CD4-positive, alpha-beta T cell (primary cell): ENCODE measurements at regions not wholly inside any gene's neighbourhood (a gene's known extent, or its start where the extent isn't known, plus 50 kb on each side); places are given as distances from the start of the nearest gene placed in this dataset.

Experiments
- ATAC-seq: fragments of 200-7000 bp; cut with Tn5 transposase; one replicate; pipeline ENCODE4 v1.10.0; 2022; ENCODE audit warnings: mild to moderate bottlenecking; ENCODE audit not compliant: poor library complexity
- CTCF ChIA-PET: fragments of 350-600 bp; sonication (Branson Sonifier 250); formaldehyde crosslinking; loops from one replicate; lab custom pipeline; 2021; ENCODE audit warnings: antibody characterized with exemption, inconsistent platforms; lab: Charles Lee
- POLR2A ChIA-PET: fragments of 350-600 bp; sonication (Branson Sonifier 250); formaldehyde crosslinking; loops from one replicate; lab custom pipeline; 2021; ENCODE audit warnings: antibody characterized with exemption, inconsistent platforms; lab: Charles Lee
- DNase-seq, 14 experiments: peaks; one replicate each; pipeline ENCODE4 v3.0.0-alpha.2; 2013 to 2020; ENCODE audit warnings: mixed read lengths in 2 of 14
- H3K27ac ChIP-seq, 2 donors: one replicate each; pipeline versions ENCODE4 v1.5.1 to v1.7.0; 2013; ENCODE audit warnings: low read length in 2 of 2, low read depth in 1 of 2, mild to moderate bottlenecking in 1 of 2
- H3K27me3 ChIP-seq, 2 experiments: 1 replicate in 1 of 2; 2 replicates in 1 of 2; pipeline versions ENCODE4 v1.6.1 to v1.7.0; 2013; ENCODE audit warnings: low read length in 2 of 2, control low read depth in 1 of 2, mild to moderate bottlenecking in 1 of 2, moderate library complexity in 1 of 2; ENCODE audit not compliant: insufficient read depth in 2 of 2, control insufficient read depth in 1 of 2
- H3K36me3 ChIP-seq: one replicate; pipeline ENCODE4 v1.6.1; 2013; ENCODE audit warnings: low read length, control low read depth; ENCODE audit not compliant: insufficient read depth
- H3K4me1 ChIP-seq: one replicate; pipeline ENCODE4 v1.6.1; 2013; ENCODE audit warnings: low read length, control low read depth; ENCODE audit not compliant: insufficient read depth
- H3K4me3 ChIP-seq: one replicate; pipeline ENCODE4 v1.5.1; 2013; ENCODE audit warnings: mild to moderate bottlenecking, low read length, moderate library complexity
- H3K9me3 ChIP-seq, 2 experiments: 1 replicate in 1 of 2; 2 replicates in 1 of 2; pipeline versions ENCODE4 v1.6.1 to v1.7.0; 2013; ENCODE audit warnings: low read length in 2 of 2, mild to moderate bottlenecking in 2 of 2, control low read depth in 1 of 2, moderate library complexity in 1 of 2; ENCODE audit not compliant: control insufficient read depth in 1 of 2, insufficient read depth in 1 of 2
- H3K27ac Mint-ChIP-seq: one replicate; pipeline ENCODE4 v1.8.0; 2020; ENCODE audit warnings: mixed read lengths
- H3K27me3 Mint-ChIP-seq: one replicate; pipeline ENCODE4 v1.8.0; 2021; ENCODE audit warnings: mixed read lengths
- H3K36me3 Mint-ChIP-seq: one replicate; pipeline ENCODE4 v1.8.0; 2021; ENCODE audit warnings: low read depth, mixed read lengths
- H3K4me1 Mint-ChIP-seq: one replicate; pipeline ENCODE4 v1.8.0; 2021; ENCODE audit warnings: low read depth, mixed read lengths
- H3K4me3 Mint-ChIP-seq: one replicate; pipeline ENCODE4 v1.8.0; 2020; ENCODE audit warnings: mild to moderate bottlenecking, mixed read lengths
- H3K9me3 Mint-ChIP-seq: one replicate; pipeline ENCODE4 v1.8.0; 2020; ENCODE audit warnings: mixed read lengths
- intact Hi-C, 2 experiments: fragments of 100-400 bp; cut with DNase I in 1 of 2; cut with micrococcal nuclease in 1 of 2; formaldehyde crosslinking; loops; one replicate each; pipeline versions ENCODE4 v1.15.1 to v1.9.0; 2023 to 2025; cut with DNase I, micrococcal nuclease
- TF ChIP-seq, protein P1 (sequence below): fragments of 200-600 bp; IDR thresholded peaks from one replicate; pipeline ENCODE4 v1.8.0; 2022; ENCODE audit warnings: antibody characterized with exemption, mild to moderate bottlenecking

DNA sequence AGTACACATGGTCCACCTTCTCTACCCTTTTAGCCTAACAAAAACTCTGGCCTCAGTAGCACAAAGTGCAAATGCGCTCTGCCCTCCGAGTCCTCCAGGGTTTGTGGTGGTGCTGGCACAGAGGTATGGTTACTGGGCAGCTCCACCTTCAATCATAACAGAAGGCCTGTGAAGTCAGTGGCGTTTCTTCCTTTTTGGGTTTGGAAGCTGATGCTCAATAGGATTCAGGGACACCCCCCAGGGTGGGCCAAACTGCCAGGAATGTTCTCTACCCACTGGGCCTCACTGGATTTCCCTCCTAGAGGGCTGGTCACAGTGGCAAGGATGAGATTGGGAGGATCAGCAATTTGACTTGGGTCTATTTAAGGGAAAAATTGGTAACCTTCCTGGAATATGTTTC, 286.1 kb upstream of the FOXQ1 start:
- H3K27me3 ChIP-seq: peaks cover 0 to 11% of the 10 kb centered on the region in 2 experiments
- ChIA-PET CTCF (no interaction called here), POLR2A (no interaction called here)
- intact Hi-C loops: no loop called here
- no peak overlapping the region for H3K4me3 Mint-ChIP-seq
- H3K27me3 Mint-ChIP-seq: peaks cover 37% of the 10 kb centered on the region
- no peaks in the 10 kb centered on the region for H3K36me3 ChIP-seq
- H3K36me3 Mint-ChIP-seq: no peaks in the 10 kb centered on the region
- H3K27ac Mint-ChIP-seq: no peak overlapping the region
- TF ChIP-seq, protein P1, sequence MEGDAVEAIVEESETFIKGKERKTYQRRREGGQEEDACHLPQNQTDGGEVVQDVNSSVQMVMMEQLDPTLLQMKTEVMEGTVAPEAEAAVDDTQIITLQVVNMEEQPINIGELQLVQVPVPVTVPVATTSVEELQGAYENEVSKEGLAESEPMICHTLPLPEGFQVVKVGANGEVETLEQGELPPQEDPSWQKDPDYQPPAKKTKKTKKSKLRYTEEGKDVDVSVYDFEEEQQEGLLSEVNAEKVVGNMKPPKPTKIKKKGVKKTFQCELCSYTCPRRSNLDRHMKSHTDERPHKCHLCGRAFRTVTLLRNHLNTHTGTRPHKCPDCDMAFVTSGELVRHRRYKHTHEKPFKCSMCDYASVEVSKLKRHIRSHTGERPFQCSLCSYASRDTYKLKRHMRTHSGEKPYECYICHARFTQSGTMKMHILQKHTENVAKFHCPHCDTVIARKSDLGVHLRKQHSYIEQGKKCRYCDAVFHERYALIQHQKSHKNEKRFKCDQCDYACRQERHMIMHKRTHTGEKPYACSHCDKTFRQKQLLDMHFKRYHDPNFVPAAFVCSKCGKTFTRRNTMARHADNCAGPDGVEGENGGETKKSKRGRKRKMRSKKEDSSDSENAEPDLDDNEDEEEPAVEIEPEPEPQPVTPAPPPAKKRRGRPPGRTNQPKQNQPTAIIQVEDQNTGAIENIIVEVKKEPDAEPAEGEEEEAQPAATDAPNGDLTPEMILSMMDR: no peak
- H3K4me3 ChIP-seq: no peak overlapping the region
- ATAC-seq (no peak), DNase-seq (no peak)
- H3K9me3 ChIP-seq: no peaks in the 10 kb centered on the region
- H3K4me1 ChIP-seq: no peaks in the 10 kb centered on the region
- H3K4me1 Mint-ChIP-seq: no peaks in the 10 kb centered on the region
- H3K9me3 Mint-ChIP-seq: no peaks in the 10 kb centered on the region
- H3K27ac ChIP-seq: no peak overlapping the region

DNA sequence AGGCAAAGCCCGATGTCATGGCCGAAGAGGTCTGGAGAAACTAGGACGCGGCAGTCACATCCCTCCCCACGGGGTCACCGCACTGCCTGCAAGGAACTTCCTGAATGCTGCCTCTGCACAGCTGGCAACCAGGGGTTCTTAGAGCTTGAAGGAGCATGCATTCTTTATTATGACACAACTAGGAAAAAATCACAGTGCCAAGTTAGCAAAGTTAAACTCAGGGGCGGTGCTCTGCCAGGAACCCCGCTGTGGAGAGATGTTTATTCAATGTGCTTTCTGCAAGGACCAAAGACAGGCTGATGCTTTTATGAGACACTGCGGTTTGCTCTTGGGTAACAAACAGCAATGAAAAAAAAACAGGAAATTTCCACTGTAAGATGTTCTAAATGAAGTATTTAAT, 287.3 kb upstream of the FOXQ1 start:
- no peak for ATAC-seq
- TF ChIP-seq, protein P1: no peak
- ChIA-PET POLR2A (no interaction called here), CTCF (no interaction called here)
- Mint-ChIP-seq H3K9me3 (no peaks in the 10 kb centered on the region), H3K27ac (no peak overlapping the region), H3K4me3 (no peak overlapping the region), H3K36me3 (no peaks in the 10 kb centered on the region), H3K27me3 (peaks cover 42% of the 10 kb centered on the region), H3K4me1 (no peaks in the 10 kb centered on the region)
- Histone ChIP-seq H3K27ac (no peak overlapping the region), H3K9me3 (no peaks in the 10 kb centered on the region), H3K4me3 (no peak overlapping the region), H3K4me1 (no peaks in the 10 kb centered on the region), H3K27me3 (peaks cover 0 to 11% of the 10 kb centered on the region in 2 experiments), H3K36me3 (no peaks in the 10 kb centered on the region)
- intact Hi-C loops: no loop called here
- no peak for DNase-seq

DNA sequence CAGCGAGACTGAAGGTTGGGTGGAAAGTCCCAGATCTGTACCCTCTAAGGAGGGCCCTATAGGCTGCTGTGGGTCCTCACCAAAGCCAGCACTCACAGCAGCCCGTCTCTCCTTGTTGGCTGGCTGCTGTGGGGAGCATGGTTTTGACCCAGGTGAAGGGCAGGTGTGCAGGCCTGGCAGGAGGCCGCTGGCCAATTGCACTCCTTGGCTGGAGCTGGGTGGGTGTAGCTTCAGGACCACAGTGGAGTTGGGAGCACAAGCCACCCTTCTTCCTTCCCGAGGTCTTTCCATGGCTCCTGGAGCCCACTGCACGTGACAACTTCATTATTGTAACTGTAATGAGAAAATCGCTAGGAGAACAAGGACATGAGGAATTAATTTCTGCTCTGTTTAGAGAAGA, 287.7 kb upstream of the FOXQ1 start:
- Mint-ChIP-seq H3K27ac (no peak overlapping the region), H3K36me3 (no peaks in the 10 kb centered on the region), H3K4me1 (no peaks in the 10 kb centered on the region), H3K9me3 (no peaks in the 10 kb centered on the region), H3K4me3 (no peak overlapping the region), H3K27me3 (peaks cover 42% of the 10 kb centered on the region)
- intact Hi-C loops: no loop called here
- Histone ChIP-seq H3K4me1 (no peaks in the 10 kb centered on the region), H3K36me3 (no peaks in the 10 kb centered on the region), H3K27me3 (peaks cover 0 to 11% of the 10 kb centered on the region in 2 experiments), H3K9me3 (no peaks in the 10 kb centered on the region), H3K27ac (no peak overlapping the region), H3K4me3 (no peak overlapping the region)
- ATAC-seq (no peak), DNase-seq (no peak)
- POLR2A ChIA-PET: no interaction called here
- CTCF ChIA-PET: no interaction called here
- TF ChIP-seq, protein P1: no peak
